ENCODE measurements at regions not wholly inside any gene's neighbourhood (a gene's known extent, or its start where the extent isn't known, plus 50 kb on each side); places are given as distances from the start of the nearest gene placed in this dataset.
A peak's percentile ranks its signal among the peaks of the same experiment; 100 is the strongest.
"Not testable (repeated sequence)": the region's sequence is repeated elsewhere in the genome, so short reads cannot be mapped to it uniquely, and the experiment has no call there.

DNA sequence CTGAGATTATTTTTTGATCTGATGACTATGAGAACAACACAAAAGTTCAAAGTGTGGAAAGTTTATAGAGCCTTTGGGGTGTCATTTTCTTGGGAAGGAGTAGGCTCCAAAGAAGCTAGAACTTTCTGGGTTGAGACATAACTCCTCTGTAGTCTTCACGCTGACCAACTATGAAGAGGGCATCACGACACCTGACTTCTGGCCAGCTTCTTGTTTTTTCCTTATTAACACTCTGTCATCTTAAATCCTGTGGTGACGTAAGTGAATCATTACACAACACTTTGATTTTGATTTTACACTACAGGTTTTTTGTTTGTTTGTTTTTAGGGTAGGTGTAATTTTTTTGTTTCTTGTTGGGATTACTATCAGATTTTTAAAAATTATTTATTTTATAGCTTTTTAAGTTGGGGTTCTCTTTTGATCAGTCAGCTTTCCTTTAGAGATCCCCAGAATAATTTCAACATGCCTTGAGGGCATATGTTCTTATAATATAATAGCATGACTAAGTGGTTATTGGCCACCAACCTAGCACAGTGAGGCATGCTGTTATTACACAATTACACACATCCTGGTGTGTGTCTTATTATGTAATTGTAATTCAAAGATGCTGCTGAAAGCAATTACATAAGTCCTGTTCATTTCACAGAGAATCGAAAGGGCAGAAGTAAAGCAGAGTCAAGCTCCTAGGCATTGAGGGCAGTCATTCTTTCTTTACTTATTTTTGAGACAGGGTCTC lies 281.6 kb upstream of the NOTCH2NLA start:
- DNase-seq (ENCODE audit: low read depth), result not testable (repeated sequence)

DNA sequence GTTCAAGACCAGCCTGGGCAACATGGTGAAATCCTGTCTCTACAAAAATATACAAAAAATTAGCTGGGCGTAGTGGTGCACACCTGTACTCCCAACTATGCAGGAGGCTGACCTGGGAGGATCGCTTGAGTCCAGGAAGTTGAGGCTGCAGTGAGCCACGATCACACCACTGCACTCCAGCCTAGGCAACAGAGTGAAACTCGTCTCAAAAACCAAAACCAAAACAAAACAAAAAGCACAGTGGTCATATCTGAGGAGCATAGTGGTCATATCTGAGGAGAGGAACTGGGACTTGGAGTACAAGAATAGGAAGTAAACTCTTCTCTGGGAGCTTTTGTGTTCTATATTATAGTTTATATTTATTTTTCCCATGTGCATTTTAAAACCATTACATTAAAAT lies 275.3 kb upstream of the NOTCH2NLA start:
- DNase-seq (ENCODE audit: low read depth), result not testable (repeated sequence)

GRCh38 chr1:146487555-146487954 lies 258.7 kb upstream of the NOTCH2NLA start:
- not testable (repeated sequence) for DNase-seq (ENCODE audit: low read depth)

GRCh38 chr1:146487155-146487554 lies 258.3 kb upstream of the NOTCH2NLA start:
- DNase-seq (ENCODE audit: low read depth), result not testable (repeated sequence)

- DNase-seq (ENCODE audit: low read depth), result not testable (repeated sequence)
Measured at GRCh38 chr1:146486300-146487014, 257.6 kb upstream of the NOTCH2NLA start.

GRCh38 chr1:146484195-146484594 lies 255.4 kb upstream of the NOTCH2NLA start:
- DNase-seq (ENCODE audit: low read depth), result not testable (repeated sequence)

GRCh38 chr1:146479188-146479587 lies 250.4 kb upstream of the NOTCH2NLA start:
- not testable (repeated sequence) for DNase-seq (ENCODE audit: low read depth)

DNA sequence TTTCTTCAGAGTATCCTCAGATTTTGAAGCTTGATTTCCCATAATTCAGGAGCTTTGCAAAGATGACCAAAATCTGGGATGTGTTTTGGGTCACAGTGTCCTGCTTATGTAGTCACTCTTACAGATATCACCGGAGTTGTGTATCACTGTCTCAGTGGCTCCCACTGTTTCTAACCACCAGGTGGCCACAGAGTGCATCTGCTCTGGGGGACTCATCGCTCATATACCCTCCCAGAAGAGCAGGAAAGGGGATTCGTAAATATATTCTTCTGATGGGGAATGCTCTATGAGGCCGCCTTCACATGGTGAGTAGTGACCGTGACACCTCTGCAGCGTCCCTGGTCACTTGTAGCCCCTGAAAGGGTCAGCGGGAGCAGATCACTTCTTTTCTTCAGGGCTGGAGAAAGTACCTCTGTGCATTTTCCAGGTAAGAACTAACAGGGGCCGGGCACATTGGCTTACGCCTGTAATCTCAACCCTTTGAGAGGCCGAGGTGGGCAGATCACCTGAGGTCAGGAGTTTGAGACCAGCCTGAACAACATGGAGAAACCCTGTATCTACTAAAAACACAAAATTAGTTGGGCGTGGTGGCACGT lies 249.4 kb upstream of the NOTCH2NLA start:
- DNase-seq (ENCODE audit: low read depth), result not testable (repeated sequence)

- not testable (repeated sequence) for DNase-seq (ENCODE audit: low read depth)
Measured at GRCh38 chr1:146475086-146475485, 246.3 kb upstream of the NOTCH2NLA start.

GRCh38 chr1:146474216-146474615 lies 245.4 kb upstream of the NOTCH2NLA start:
- DNase-seq (ENCODE audit: low read depth), result not testable (repeated sequence)

- peak; percentile 64 for DNase-seq (ENCODE audit: low read depth)
Measured at GRCh38 chr1:146472192-146472861, 243.5 kb upstream of the NOTCH2NLA start.

- not testable (repeated sequence) for DNase-seq (ENCODE audit: low read depth)
Measured at GRCh38 chr1:146459939-146460338, 231.1 kb upstream of the NOTCH2NLA start.

DNA sequence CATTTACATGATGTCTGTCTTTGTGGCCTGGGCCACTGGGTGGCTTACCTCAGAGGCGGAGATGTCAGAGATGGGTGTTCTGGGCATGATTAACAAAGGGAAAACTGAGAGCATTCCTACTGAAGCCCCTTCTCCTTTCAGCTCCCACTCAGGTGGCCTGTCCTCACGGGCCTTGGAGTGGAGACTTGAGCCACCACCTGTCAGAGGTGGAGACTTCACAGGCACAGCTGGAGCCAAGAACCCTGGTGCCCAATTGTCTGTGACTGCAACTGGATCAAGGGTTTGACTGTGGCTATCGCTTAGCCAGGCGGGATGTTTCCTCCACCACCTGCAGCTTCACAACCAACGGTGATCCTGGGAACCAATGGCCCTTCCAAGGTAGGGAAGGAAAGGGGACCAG lies 230.5 kb upstream of the NOTCH2NLA start:
- DNase-seq (ENCODE audit: low read depth), result not testable (repeated sequence)

GRCh38 chr1:146448877-146449246 lies 220.0 kb upstream of the NOTCH2NLA start:
- not testable (repeated sequence) for DNase-seq (ENCODE audit: low read depth)

DNA sequence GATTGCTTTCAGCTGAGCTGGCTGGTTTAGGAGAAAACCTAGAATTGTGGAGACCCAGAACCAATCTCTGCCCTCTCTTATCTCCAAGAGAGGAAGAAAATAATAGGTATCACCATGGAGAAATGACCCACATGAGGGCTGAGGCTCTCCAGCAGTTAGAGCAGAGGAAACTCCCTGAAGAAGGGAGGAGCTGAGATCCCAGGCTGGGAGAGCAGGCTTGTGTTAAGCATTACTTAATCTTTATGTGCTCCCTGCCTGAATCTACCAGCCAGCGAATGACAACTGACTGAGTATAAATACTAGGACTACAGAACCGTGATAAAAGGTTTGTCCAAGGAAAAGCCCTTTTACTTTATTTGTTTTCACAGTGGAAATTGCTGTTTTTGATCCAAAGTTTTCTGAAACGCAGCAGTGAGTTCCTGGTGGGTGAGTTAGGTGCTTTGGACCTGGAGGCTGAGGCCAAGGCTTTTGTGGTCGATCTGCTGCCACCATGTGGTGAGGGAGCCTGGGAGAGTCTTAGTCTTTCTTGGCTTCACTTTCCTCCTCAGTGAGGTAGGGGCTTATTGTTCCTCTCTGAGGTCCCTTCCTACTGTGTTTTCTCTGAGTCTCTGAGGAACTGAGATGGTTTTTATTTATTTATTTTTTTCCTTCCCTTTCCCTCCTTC lies 219.5 kb upstream of the NOTCH2NLA start:
- DNase-seq (ENCODE audit: low read depth), result peak; percentile 35

- DNase-seq (ENCODE audit: low read depth), result not testable (repeated sequence)
Measured at GRCh38 chr1:146443871-146444222, 215.0 kb upstream of the NOTCH2NLA start.

- not testable (repeated sequence) for DNase-seq (ENCODE audit: low read depth)
Measured at GRCh38 chr1:146443088-146443870, 214.5 kb upstream of the NOTCH2NLA start.

DNA sequence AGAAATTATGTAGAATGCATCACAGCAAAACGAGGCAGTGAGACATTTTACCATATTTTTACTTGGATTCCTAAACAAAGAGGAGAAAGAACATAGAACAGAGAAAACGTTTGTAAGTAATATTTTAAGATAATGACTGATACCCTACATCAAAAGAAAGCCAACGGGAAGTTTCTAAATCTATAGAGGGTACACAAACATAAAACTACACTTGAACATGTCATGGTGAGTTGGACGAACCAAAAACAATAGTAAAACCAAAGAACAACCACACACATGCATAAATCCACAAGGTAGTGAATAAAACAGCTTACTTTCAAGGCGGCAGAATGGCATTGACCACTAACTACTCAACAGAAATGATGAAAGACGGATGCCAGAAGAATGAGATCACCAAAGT lies 209.7 kb upstream of the NOTCH2NLA start:
- not testable (repeated sequence) for DNase-seq (ENCODE audit: low read depth)

GRCh38 chr1:146416642-146417041 lies 187.8 kb upstream of the NOTCH2NLA start:
- DNase-seq (ENCODE audit: low read depth), result not testable (repeated sequence)

GRCh38 chr1:146415017-146415416 lies 186.2 kb upstream of the NOTCH2NLA start:
- DNase-seq (ENCODE audit: low read depth), result not testable (repeated sequence)

DNA sequence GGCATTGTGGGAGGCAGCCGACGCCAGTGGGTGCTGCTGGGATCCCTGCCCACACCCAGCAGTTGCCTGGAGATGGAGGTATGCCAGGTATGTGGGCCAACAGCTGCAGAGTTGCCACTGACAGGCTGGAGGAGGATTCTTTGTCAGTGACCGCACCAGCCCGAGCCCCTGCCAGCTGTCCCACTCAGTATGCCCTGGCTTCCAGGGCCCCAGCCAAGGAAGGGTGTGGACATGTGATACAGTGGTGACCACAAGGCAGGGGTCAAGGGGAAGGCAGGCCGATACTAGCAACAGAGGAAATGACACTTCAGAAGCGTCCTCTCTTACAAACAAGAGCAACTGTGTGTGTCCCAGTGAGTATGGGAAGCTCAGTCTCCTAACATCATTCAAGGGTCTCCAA lies 185.1 kb upstream of the NOTCH2NLA start:
- not testable (repeated sequence) for DNase-seq (ENCODE audit: low read depth)
